H1 (cell line): ENCODE measurements at regions not wholly inside any gene's neighbourhood (a gene's known extent, or its start where the extent isn't known, plus 50 kb on each side); places are given as distances from the start of the nearest gene placed in this dataset.

Experiments
- CTCF ChIA-PET: fragments of 300-600 bp; sonication (Branson Sonifier 250); formaldehyde crosslinking; loops from one replicate; lab custom pipeline; 2021; ENCODE audit not compliant: partially characterized antibody; lab: Charles Lee
- POLR2A ChIA-PET: fragments of 300-600 bp; sonication (Branson Sonifier 250); formaldehyde crosslinking; loops from one replicate; lab custom pipeline; 2021; ENCODE audit warnings: inconsistent platforms; ENCODE audit not compliant: partially characterized antibody; lab: Charles Lee
- DNase-seq, 2 experiments: peaks; one replicate each; pipeline versions ENCODE4 v3.0.0 to v3.0.0-alpha.2; 2010 to 2022; ENCODE audit warnings: low spot score in 2 of 2, low read depth in 1 of 2, mixed read lengths in 1 of 2
- FAIRE-seq: peaks from 2 replicates; lab custom pipeline; 2011; peaks lifted over from hg19 to GRCh38; lab: Jason Lieb, UNC
- H2AFZ ChIP-seq: 2 replicates; pipeline ENCODE4 v1.8.1; 2012; ENCODE audit warnings: low read length, inconsistent platforms
- H2AK5ac ChIP-seq: 2 replicates; pipeline ENCODE4 v1.6.1; 2013; ENCODE audit warnings: low read depth, low read length
- H2BK120ac ChIP-seq: replicated peaks from 2 replicates; pipeline ENCODE3; 2013; ENCODE audit warnings: low read depth, low read length, inconsistent platforms
- H2BK12ac ChIP-seq: 2 replicates; pipeline ENCODE4 v1.6.1; 2013; ENCODE audit warnings: low read depth, low read length
- H2BK15ac ChIP-seq: 2 replicates; pipeline ENCODE4 v1.6.1; 2013; ENCODE audit warnings: low read length
- H2BK20ac ChIP-seq: 2 replicates; pipeline ENCODE4 v1.6.1; 2013; ENCODE audit warnings: low read length
- H2BK5ac ChIP-seq: 2 replicates; pipeline ENCODE4 v1.6.1; 2013; ENCODE audit warnings: low read depth, low read length
- H3K14ac ChIP-seq: 2 replicates; pipeline ENCODE4 v1.6.1; 2013; ENCODE audit warnings: inconsistent platforms; ENCODE audit not compliant: insufficient read length
- H3K18ac ChIP-seq: 2 replicates; pipeline ENCODE4 v1.6.1; 2013; ENCODE audit warnings: low read length; ENCODE audit errors: extremely low read depth
- H3K23ac ChIP-seq: 2 replicates; pipeline ENCODE4 v1.6.1; 2013; ENCODE audit warnings: inconsistent platforms; ENCODE audit not compliant: insufficient read length
- H3K23me2 ChIP-seq: 2 replicates; pipeline ENCODE4 v1.6.1; 2013; ENCODE audit warnings: low read depth, low read length
- H3K27ac ChIP-seq: 2 replicates; pipeline ENCODE4 v1.6.1; 2011; ENCODE audit warnings: low read depth, low read length, inconsistent platforms
- H3K27me3 ChIP-seq, 4 experiments: replicated peaks in 1 of 4; 1 replicate in 1 of 4; 2 replicates in 3 of 4; pipeline versions ENCODE4 v1.6.1 to v1.8.1; 2011 to 2013; ENCODE audit warnings: low read length in 3 of 4, mild to moderate bottlenecking in 3 of 4, inconsistent platforms in 2 of 4, mixed read lengths in 2 of 4, moderate library complexity in 1 of 4; ENCODE audit not compliant: control insufficient read depth in 3 of 4, insufficient read depth in 3 of 4; ENCODE audit errors: extremely low read depth in 1 of 4
- H3K36me3 ChIP-seq, 4 experiments: 2 replicates each; pipeline versions ENCODE4 v1.6.1 to v1.8.1; 2011 to 2013; ENCODE audit warnings: mild to moderate bottlenecking in 4 of 4, low read length in 3 of 4, moderate library complexity in 2 of 4, control low read depth in 1 of 4, inconsistent platforms in 1 of 4; ENCODE audit not compliant: insufficient read depth in 4 of 4, control insufficient read depth in 2 of 4
- H3K4ac ChIP-seq: replicated peaks from 2 replicates; pipeline ENCODE3; 2013; ENCODE audit warnings: low read length, low read depth, mixed read lengths, inconsistent platforms; ENCODE audit not compliant: insufficient read length
- H3K4me1 ChIP-seq, 4 experiments: replicated peaks in 1 of 4; 1 replicate in 1 of 4; 2 replicates in 3 of 4; pipeline versions ENCODE4 v1.6.1 to v1.8.1; 2011 to 2013; ENCODE audit warnings: low read length in 3 of 4, inconsistent platforms in 2 of 4, mixed read lengths in 1 of 4; ENCODE audit not compliant: insufficient read depth in 4 of 4, control insufficient read depth in 3 of 4
- H3K4me2 ChIP-seq, 2 experiments: 2 replicates each; pipeline versions ENCODE4 v1.6.1 to v1.8.1; 2011 to 2013; ENCODE audit warnings: low read depth in 2 of 2, low read length in 2 of 2, control low read depth in 1 of 2, inconsistent platforms in 1 of 2, mild to moderate bottlenecking in 1 of 2; ENCODE audit not compliant: insufficient read depth in 1 of 2
- H3K4me3 ChIP-seq, 4 experiments: fragments of 200-600, 300-600 bp in 1 of 4; sonication (generic), shearing (Covaris generic), sonication (Bioruptor Twin) in 1 of 4; 2 replicates each; pipeline versions ENCODE4 v1.5.1 to v1.8.1; 2011 to 2016; ENCODE audit warnings: low read length in 4 of 4, low read depth in 3 of 4, control low read depth in 2 of 4, inconsistent platforms in 2 of 4, mild to moderate bottlenecking in 2 of 4, mixed read lengths in 1 of 4, moderate library complexity in 1 of 4; ENCODE audit not compliant: insufficient read depth in 2 of 4; ENCODE audit errors: extremely low read depth in 1 of 4
- H3K56ac ChIP-seq: replicated peaks from 2 replicates; pipeline ENCODE3; 2013; ENCODE audit warnings: low read depth, mild to moderate bottlenecking, mixed read lengths, low read length, inconsistent platforms; ENCODE audit not compliant: insufficient read length
- H3K79me1 ChIP-seq: 2 replicates; pipeline ENCODE4 v1.6.1; 2013; ENCODE audit warnings: low read depth, low read length, control low read depth
- H3K79me2 ChIP-seq, 2 experiments: 2 replicates each; pipeline versions ENCODE4 v1.6.1 to v1.8.1; 2012 to 2013; ENCODE audit warnings: low read length in 2 of 2, mild to moderate bottlenecking in 2 of 2, inconsistent platforms in 1 of 2; ENCODE audit not compliant: insufficient read depth in 2 of 2, control insufficient read depth in 1 of 2
- H3K9ac ChIP-seq, 4 experiments: replicated peaks in 1 of 4; 1 replicate in 1 of 4; 2 replicates in 3 of 4; pipeline versions ENCODE4 v1.6.1 to v1.8.1; 2011 to 2013; ENCODE audit warnings: low read depth in 3 of 4, low read length in 3 of 4, control low read depth in 2 of 4, mild to moderate bottlenecking in 2 of 4, moderate library complexity in 2 of 4, inconsistent platforms in 1 of 4; ENCODE audit errors: extremely low read depth in 1 of 4
- H3K9me3 ChIP-seq, 2 experiments: 2 replicates each; pipeline versions ENCODE4 v1.6.1 to v1.8.1; 2012 to 2013; ENCODE audit warnings: mild to moderate bottlenecking in 2 of 2, moderate library complexity in 2 of 2, control low read depth in 1 of 2, inconsistent platforms in 1 of 2, low read depth in 1 of 2, low read length in 1 of 2, mixed read lengths in 1 of 2; ENCODE audit not compliant: insufficient read depth in 2 of 2
- H4K20me1 ChIP-seq, 2 experiments: replicated peaks in 1 of 2; 2 replicates each; pipeline versions ENCODE3 to v1.8.1; 2011 to 2013; ENCODE audit warnings: inconsistent platforms in 2 of 2, low read length in 2 of 2, mild to moderate bottlenecking in 1 of 2; ENCODE audit not compliant: insufficient read depth in 2 of 2, control insufficient read depth in 1 of 2
- H4K5ac ChIP-seq: 2 replicates; pipeline ENCODE4 v1.6.1; 2013; ENCODE audit warnings: low read length, low read depth, mixed read lengths, inconsistent platforms; ENCODE audit not compliant: insufficient read length
- H4K8ac ChIP-seq: 2 replicates; pipeline ENCODE4 v1.8.0; 2013; ENCODE audit warnings: mild to moderate bottlenecking, moderate library complexity, low read length, inconsistent platforms; ENCODE audit not compliant: insufficient read depth; ENCODE audit errors: extremely low read depth
- H4K91ac ChIP-seq: replicated peaks from 2 replicates; pipeline ENCODE3; 2013; ENCODE audit warnings: low read length, mixed read lengths, inconsistent platforms; ENCODE audit not compliant: insufficient read length
- ASH2L ChIP-seq: fragments of 200-600, 300-600 bp; sonication (generic); IDR thresholded peaks from one replicate; pipeline ENCODE4 v1.7.1; 2017; ENCODE audit warnings: low read length
- BACH1 ChIP-seq: IDR thresholded peaks from 2 replicates; pipeline ENCODE4 v1.6.1; 2012; ENCODE audit warnings: low read length, improper control_type of control experiment
- CBX5 ChIP-seq: fragments of 300-800, 300-1000 bp; sonication (generic); IDR thresholded peaks from 2 replicates; pipeline ENCODE4 v1.7.1; 2016; ENCODE audit warnings: antibody characterized with exemption, low read length, low read depth
- CBX8 ChIP-seq: fragments of 300-800, 300-1000 bp; sonication (generic); IDR thresholded peaks from 2 replicates; pipeline ENCODE4 v1.7.1; 2016; ENCODE audit warnings: low read depth, low read length, borderline replicate concordance
- CEBPB ChIP-seq: IDR thresholded peaks from 2 replicates; pipeline ENCODE4 v1.6.1; 2012; ENCODE audit warnings: low read depth, low read length
- CTBP2 ChIP-seq: IDR thresholded peaks from 2 replicates; pipeline ENCODE4 v1.7.0; 2011; ENCODE audit warnings: borderline replicate concordance, mild to moderate bottlenecking, moderate library complexity, mixed read lengths, low read length; ENCODE audit not compliant: insufficient read depth, insufficient read length
- GTF2F1 ChIP-seq: IDR thresholded peaks from 2 replicates; pipeline ENCODE4 v1.6.1; 2012; ENCODE audit warnings: low read depth, low read length, improper control_type of control experiment, borderline replicate concordance
- HDAC2 ChIP-seq, 2 experiments: fragments of 300-600 bp in 1 of 2; sonication (generic) in 1 of 2; IDR thresholded peaks; 2 replicates each; pipeline ENCODE4 v1.6.1; 2011 to 2012; ENCODE audit warnings: low read depth in 2 of 2, low read length in 2 of 2, mild to moderate bottlenecking in 2 of 2, moderate library complexity in 2 of 2, borderline replicate concordance in 1 of 2, inconsistent platforms in 1 of 2
- KDM5A ChIP-seq: fragments of 200-600 bp; IDR thresholded peaks from 2 replicates; pipeline ENCODE4 v1.7.1; 2012; ENCODE audit warnings: mild to moderate bottlenecking, low read length, inconsistent platforms, mixed read lengths
- PHF8 ChIP-seq: fragments of 200-600 bp; sonication (generic); conservative IDR thresholded peaks from 2 replicates; pipeline ENCODE4 v1.7.1; 2012; ENCODE audit warnings: low read depth, mild to moderate bottlenecking, inconsistent platforms, low read length, moderate library complexity
- POU5F1 ChIP-seq: IDR thresholded peaks from 2 replicates; pipeline ENCODE4 v1.6.1; 2011; ENCODE audit warnings: low read depth, mild to moderate bottlenecking, low read length, moderate library complexity
- SIN3A ChIP-seq, 2 experiments: IDR thresholded peaks in 1 of 2; conservative IDR thresholded peaks in 1 of 2; 2 replicates each; pipeline ENCODE4 v1.6.1; 2011 to 2012; ENCODE audit warnings: low read length in 2 of 2, improper control_type of control experiment in 1 of 2, low read depth in 1 of 2, mild to moderate bottlenecking in 1 of 2
- SP1 ChIP-seq: IDR thresholded peaks from 2 replicates; pipeline ENCODE4 v1.6.1; 2011; ENCODE audit warnings: low read depth, low read length
- SRF ChIP-seq: IDR thresholded peaks from 2 replicates; pipeline ENCODE4 v1.6.1; 2011; ENCODE audit warnings: mild to moderate bottlenecking, low read depth, low read length, moderate library complexity
- USF2 ChIP-seq: IDR thresholded peaks from 2 replicates; pipeline ENCODE4 v1.6.1; 2011; ENCODE audit warnings: low read length, improper control_type of control experiment

GRCh38 chr11:16460508-16460907 lies 104.2 kb upstream of the SOX6 start:
- H3K4me3 ChIP-seq: no peak overlapping the region
- no peak overlapping the region for H3K27ac ChIP-seq
- no peak overlapping the region for H2AFZ ChIP-seq
- H2BK5ac ChIP-seq: no peak overlapping the region
- H4K5ac ChIP-seq: no peak overlapping the region
- H3K14ac ChIP-seq: no peak overlapping the region
- H2BK12ac ChIP-seq: no peak overlapping the region
- H3K4me2 ChIP-seq: no peak overlapping the region
- H3K9ac ChIP-seq: no peak overlapping the region
- no peak overlapping the region for H2BK120ac ChIP-seq
- no peaks in the 10 kb centered on the region for H3K79me1 ChIP-seq
- H2AK5ac ChIP-seq: no peak overlapping the region
- H2BK15ac ChIP-seq: no peak overlapping the region
- FAIRE-seq: no peak
- H3K9me3 ChIP-seq: no peaks in the 10 kb centered on the region
- no peaks in the 10 kb centered on the region for H3K36me3 ChIP-seq
- no peak for TF ChIP-seq BACH1
- TF ChIP-seq SIN3A (conservative IDR thresholded peaks at IDR 0.05 in 1 of 2, IDR thresholded peaks at IDR 0.05 in 1 of 2; ENCODE audit: low read depth in 1 of 2, low read length in 2 of 2): no peak
- TF ChIP-seq CEBPB: no peak
- no peak for TF ChIP-seq PHF8
- TF ChIP-seq POU5F1: no peak
- TF ChIP-seq HDAC2 (IDR thresholded peaks at IDR 0.05; ENCODE audit: borderline replicate concordance in 1 of 2, low read depth in 2 of 2, low read length in 2 of 2): no peak
- no peak for TF ChIP-seq USF2
- TF ChIP-seq CBX8: no peak
- no peak for TF ChIP-seq ASH2L
- TF ChIP-seq CTBP2: no peak
- no peak for TF ChIP-seq SP1
- no peak for TF ChIP-seq KDM5A
- TF ChIP-seq SRF: no peak
- TF ChIP-seq GTF2F1: no peak
- TF ChIP-seq CBX5: no peak
- no peak overlapping the region for H2BK20ac ChIP-seq
- no peak overlapping the region for H3K56ac ChIP-seq
- ChIA-PET POLR2A (no interaction called here), CTCF (no interaction called here)
- no peaks in the 10 kb centered on the region for H3K79me2 ChIP-seq
- H3K18ac ChIP-seq: no peak overlapping the region
- no peak overlapping the region for H3K23ac ChIP-seq
- DNase-seq: no peak
- H3K4ac ChIP-seq: no peak overlapping the region
- H3K4me1 ChIP-seq: no peaks in the 10 kb centered on the region
- no peak overlapping the region for H4K91ac ChIP-seq
- no peaks in the 10 kb centered on the region for H4K20me1 ChIP-seq
- no peak overlapping the region for H4K8ac ChIP-seq
- H3K23me2 ChIP-seq: no peaks in the 10 kb centered on the region
- peaks cover 0 to 1% (median 0%) of the 10 kb centered on the region in 4 experiments; a peak in 1 of 7 replicates for H3K27me3 ChIP-seq
